Putamen (tissue), 1 donor: ENCODE measurements at regions not wholly inside any gene's neighbourhood (a gene's known extent, or its start where the extent isn't known, plus 50 kb on each side); places are given as distances from the start of the nearest gene placed in this dataset.
"Not testable (repeated sequence)": the region's sequence is repeated elsewhere in the genome, so short reads cannot be mapped to it uniquely, and the experiment has no call there.

Experiments
- DNase-seq: peaks from one replicate; pipeline ENCODE4 v3.0.0-alpha.2; 2016; ENCODE audit warnings: low spot score

- DNase-seq, result no peak
Observed at GRCh38 chr4:93888308-93888707, 59.8 kb downstream of the ATOH1 start.

- DNase-seq, result no peak
Observed at GRCh38 chr4:93888768-93889167, 60.2 kb downstream of the ATOH1 start.

- DNase-seq, result no peak
Observed at GRCh38 chr4:93891244-93891643, 62.7 kb downstream of the ATOH1 start.

GRCh38 chr4:93894995-93895394 lies 66.4 kb downstream of the ATOH1 start:
- DNase-seq, result no peak

GRCh38 chr4:93896516-93896915 lies 68.0 kb downstream of the ATOH1 start:
- DNase-seq, result no peak

- DNase-seq, result peak; percentile 3
Observed at GRCh38 chr4:93897559-93897958, 69.0 kb downstream of the ATOH1 start.

GRCh38 chr4:93908778-93909177 lies 80.2 kb downstream of the ATOH1 start:
- DNase-seq, result no peak

- no peak for DNase-seq
Observed at GRCh38 chr4:93911671-93912070, 83.1 kb downstream of the ATOH1 start.

GRCh38 chr4:93912146-93912545 lies 83.6 kb downstream of the ATOH1 start:
- no peak for DNase-seq

GRCh38 chr4:93918856-93919255 lies 90.3 kb downstream of the ATOH1 start:
- DNase-seq, result no peak

- DNase-seq, result not testable (repeated sequence)
Observed at GRCh38 chr4:93923570-93923969, 95.0 kb downstream of the ATOH1 start.

GRCh38 chr4:93947286-93947685 lies 118.7 kb downstream of the ATOH1 start:
- DNase-seq, result no peak

- DNase-seq, result not testable (repeated sequence)
Observed at GRCh38 chr4:93950239-93950638, 121.7 kb downstream of the ATOH1 start.

GRCh38 chr4:93957186-93957585 lies 128.6 kb downstream of the ATOH1 start:
- no peak for DNase-seq

- no peak for DNase-seq
Observed at GRCh38 chr4:93960450-93960849, 131.9 kb downstream of the ATOH1 start.

- DNase-seq, result no peak
Observed at GRCh38 chr4:93960916-93961315, 132.4 kb downstream of the ATOH1 start.

GRCh38 chr4:93981594-93981993 lies 153.0 kb downstream of the ATOH1 start:
- no peak for DNase-seq

GRCh38 chr4:93982255-93982654 lies 153.7 kb downstream of the ATOH1 start:
- DNase-seq, result no peak

- DNase-seq, result no peak
Observed at GRCh38 chr4:93983140-93983539, 154.6 kb downstream of the ATOH1 start.

- DNase-seq, result no peak
Observed at GRCh38 chr4:93994175-93994994, 165.8 kb downstream of the ATOH1 start.

GRCh38 chr4:93996895-93997294 lies 168.3 kb downstream of the ATOH1 start:
- no peak for DNase-seq

GRCh38 chr4:94000559-94000958 lies 172.0 kb downstream of the ATOH1 start:
- no peak for DNase-seq

- no peak for DNase-seq
Observed at GRCh38 chr4:94006932-94007331, 178.4 kb downstream of the ATOH1 start.

GRCh38 chr4:94011190-94011589 lies 182.6 kb downstream of the ATOH1 start:
- no peak for DNase-seq
